CD4-positive, alpha-beta T cell treated with Interleukin-1 beta for 1 hour (primary cell): ENCODE measurements at regions not wholly inside any gene's neighbourhood (a gene's known extent, or its start where the extent isn't known, plus 50 kb on each side); places are given as distances from the start of the nearest gene placed in this dataset.

Experiments used
- DNase-seq, 2 donors: peaks; one replicate each; pipeline ENCODE4 v3.0.0-alpha.2; 2020 to 2022

DNA sequence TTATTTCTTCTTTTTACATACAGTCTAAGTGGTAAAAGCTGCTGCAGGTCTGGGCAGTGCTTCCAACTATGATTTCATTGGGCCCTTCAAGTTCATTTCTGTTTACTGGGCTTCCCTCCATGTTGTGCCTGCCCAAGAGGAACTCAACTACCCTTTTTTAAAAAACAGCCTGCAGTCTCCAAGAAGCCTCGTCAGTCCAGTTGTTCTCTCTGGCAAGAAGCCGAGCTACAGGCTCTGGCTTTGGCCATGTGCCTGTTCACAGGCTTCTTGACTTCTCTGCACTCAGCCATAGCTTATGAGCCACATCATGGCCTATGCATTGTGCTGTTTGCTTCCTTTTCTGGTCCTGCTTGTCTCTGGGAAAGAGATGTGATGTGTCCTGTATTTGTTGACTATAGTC lies 119.7 kb upstream of the PJA2 start:
- no peak for DNase-seq

DNA sequence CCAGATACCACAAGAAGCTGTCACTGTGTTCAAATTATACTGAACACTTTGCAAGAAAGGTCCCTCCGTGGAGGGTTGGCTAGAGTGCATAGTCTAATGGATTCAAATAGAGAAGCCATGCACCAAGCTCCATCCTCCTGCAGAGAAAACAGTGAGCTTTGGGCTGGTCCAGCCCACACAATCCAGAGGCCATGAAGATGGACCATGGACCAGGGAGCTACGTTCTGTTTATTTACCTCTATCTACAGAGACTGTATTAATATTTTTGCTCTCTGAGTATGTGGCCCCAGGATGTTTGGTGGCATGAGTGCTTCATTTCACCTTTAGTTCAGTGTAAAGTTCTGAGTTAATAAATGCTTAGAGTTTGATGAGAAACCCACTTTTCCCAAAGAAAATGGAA lies 114.8 kb upstream of the PJA2 start:
- DNase-seq: no peak

DNA sequence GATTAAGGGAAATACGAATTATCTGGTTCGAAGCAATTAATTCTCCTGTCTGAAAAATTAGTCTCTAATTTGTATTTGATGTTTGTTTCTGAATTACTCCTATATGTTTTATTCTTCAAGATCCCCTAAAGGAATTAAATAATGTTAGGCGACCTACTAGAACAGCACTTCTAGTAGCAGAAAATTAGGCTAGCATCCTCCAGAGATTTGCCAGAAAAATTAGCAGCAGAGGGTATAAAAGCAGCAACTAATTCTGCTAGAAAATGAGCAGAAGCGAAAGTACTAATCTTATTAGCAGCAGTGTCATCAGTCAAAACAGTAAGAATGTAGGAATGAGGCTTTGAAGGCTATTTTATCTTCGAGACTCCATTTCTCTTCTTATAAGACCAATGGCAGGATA lies 114.3 kb upstream of the PJA2 start:
- no peak for DNase-seq

DNA sequence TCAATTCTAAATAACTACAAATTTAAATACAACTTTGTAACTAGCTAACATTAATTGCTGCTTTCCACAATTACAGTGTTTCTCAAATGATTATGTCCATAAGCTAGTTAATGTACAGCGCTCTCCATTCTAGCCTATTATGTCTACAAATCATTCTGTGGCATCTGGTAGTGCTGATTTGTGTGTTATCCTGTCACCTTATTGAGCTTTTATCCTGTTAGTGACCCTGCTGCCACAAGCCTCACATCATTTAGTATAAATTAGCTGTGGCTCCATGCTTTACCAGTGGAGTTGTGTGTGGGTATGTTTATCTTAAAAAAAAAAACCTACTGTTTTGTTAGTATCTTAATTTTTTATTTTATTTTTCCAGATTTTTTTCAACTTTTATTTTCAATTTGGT lies 112.6 kb upstream of the PJA2 start:
- DNase-seq: no peak

DNA sequence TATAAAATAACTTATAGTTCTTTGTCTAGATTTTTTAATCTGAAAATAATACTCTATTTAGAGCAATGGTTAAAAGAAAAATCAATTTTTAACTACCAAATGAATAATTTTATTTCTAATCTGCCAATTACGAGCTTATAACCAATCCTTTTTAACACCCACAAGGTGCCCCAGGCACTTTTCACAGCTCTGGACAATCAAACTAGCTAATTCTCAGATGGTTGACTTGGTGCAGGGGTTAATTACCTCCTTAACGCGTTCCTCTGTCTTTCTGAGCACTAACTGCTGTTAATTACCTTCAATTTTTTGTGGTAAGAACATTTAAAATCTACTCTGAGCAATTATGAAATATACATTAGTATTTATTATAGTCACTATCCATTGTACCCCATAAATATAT lies 109.6 kb upstream of the PJA2 start:
- DNase-seq: no peak

DNA sequence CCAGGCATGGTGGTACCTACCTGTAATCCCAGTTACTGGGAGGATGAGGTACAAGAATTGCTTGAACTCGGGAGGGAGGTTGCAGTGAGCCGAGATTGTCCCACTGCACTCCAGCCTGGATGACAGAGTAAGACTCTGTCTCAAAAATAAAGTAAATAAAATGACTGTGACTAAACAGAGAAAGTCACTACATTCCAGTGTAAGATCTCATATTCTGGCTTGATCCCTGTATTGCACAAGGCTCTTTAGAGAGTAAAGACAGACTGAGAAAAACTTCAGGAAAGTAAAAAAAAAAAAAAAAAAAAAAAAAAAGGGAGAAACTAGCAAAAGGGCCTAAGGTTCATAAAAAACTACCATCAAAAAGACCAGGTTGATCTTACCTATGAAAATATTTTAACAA lies 106.6 kb upstream of the PJA2 start:
- DNase-seq: no peak

DNA sequence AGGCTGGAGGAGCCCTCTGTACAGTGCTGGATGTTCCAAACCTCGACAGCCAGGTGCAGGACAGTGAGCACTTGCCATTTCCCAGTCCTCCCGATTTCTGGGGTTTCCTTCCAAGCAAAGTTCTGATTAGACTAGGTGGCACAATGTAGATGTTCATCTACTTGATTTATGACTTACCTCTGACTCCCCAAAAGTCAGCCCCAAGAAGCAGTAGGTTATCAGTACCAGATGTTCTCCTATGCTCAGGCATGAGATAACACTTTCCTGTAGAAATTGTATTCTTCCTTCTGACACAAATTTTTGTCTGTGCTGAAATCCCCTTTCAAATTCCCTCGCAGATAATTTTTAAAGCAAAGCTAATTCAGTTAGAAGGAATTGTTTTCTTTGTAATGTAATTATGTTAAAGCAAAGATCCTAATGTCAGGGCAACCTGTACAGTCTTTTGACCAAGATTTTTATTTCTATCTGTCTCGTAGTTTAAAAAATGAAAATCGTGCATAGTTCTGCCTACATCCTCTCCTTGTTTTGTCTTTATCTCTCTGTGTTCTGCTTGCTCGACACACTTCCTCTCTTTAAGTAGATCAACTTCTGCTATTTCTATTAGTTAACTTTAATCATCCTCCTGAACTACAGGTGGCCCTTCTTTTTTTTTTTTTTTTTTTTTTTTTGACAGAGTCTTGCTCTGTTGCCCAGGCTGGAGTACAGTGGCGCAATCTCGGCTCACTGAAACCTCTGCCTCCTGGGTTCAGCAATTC lies 102.4 kb upstream of the PJA2 start:
- no peak for DNase-seq

DNA sequence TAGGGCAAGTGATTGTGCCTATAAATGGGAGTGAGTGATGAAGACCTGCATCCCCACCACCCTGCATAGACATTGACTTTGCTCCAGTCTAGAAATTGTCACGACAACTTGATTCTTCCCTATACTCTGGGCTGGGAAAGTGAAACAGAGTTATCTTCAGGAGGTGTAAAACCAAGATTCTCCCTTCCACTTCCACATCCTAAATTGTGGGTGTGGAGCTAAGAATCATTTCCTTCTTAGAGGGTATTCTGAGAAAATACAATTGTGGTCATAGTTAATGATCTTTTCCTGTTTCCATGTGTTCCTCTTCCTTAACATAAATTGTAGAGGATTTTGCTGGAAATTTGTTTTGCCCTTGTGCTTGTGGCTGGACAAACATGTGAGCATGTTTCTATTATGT lies 96.8 kb upstream of the PJA2 start:
- no peak for DNase-seq

DNA sequence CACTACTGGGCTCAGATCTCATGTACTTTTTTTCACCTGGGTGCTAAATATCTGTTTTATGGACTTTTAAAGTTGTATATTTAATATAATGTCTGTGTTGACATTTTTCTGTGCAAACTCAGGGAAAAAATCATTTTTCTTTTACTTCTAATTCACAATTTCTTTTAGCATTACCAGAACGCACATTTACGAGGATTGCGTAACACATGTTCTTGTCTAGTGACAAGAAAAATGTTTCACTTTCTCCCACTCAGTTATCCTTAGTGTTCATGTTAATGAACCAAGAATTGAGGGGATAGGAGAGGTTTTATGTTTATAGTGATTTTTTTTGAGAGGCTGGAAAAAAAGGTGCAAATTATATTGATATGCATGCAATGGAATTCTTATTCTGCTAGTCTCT lies 86.3 kb upstream of the PJA2 start:
- no peak for DNase-seq

DNA sequence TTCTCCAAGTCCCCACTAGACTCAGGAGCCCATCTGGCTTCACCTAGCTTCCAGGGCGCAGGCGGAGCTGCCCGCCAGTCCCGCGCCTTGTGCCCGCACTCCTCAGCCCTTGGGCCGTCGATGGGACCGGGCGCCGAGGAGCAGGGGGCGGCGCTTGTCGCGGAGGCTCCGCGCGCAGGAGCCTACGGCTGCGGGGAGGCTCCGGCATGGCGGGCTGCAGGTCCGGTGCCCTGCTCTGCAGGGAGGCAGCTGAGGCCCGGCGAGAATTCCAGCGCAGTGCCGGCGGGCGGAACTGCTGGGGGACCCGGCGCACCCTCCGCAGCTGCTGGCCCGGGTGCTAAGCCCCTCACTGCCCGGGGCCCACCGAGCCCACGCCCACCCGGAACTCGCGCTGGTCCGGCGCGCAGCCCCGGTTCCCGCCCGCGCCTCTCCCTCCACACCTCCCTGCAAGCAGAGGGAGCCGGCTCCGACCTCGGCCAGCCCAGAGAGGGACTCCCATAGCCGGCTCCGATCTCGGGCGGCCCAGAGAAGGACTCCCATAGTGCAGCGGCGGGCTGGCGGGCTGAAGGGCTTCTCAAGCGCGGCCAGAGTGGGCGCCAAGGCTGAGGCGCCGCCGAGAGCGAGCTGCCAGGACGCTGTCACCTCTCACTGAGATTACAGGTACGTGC lies 78.1 kb upstream of the PJA2 start:
- DNase-seq: no peak

DNA sequence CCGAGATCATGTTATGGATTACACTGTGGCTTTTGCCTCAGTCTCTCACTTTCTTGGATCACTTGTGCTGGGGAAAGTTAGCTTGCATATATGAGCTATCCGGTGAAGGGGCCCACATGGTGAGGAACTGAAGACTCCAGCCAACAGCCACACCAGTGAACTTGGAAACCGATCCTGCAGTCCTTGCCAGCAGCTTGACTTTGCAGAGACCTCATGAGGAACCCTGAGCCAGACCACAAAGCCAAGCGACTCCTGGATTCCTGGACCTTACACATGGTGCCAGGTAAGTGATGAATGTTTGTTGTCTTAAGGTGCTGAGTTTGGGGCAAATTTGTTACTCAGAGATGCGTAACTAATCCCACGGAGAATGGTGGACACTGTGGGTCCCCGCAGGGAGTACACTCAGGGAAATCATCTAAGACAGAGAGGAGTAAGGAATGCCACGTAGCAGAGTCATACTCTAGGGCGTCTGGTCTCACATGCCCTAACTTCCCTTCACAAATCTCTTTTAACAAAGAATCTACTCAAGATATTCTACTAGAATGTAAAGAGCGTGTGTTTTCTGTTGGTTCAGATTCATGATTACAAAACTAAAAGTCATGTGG lies 76.5 kb upstream of the PJA2 start:
- DNase-seq: no peak

DNA sequence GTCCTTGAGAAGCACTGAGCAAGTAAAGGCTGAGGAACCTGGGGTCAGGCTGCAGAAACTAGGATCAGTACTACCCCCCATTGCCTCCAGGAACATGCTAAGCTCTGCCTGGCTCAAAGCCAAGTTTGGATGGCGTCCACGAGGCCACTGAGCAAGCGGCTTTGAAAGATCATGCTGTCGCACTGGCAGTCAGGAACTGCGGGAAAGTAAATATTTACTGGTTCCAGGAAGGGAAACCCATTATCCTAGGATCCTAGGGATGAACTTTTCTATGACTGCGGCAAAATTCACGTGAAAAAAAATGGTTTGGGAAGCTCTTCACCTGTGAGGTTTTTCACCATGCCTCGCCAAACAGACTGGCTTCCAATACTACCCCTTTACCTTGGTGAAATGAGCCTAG lies 75.3 kb upstream of the PJA2 start:
- DNase-seq: no peak

DNA sequence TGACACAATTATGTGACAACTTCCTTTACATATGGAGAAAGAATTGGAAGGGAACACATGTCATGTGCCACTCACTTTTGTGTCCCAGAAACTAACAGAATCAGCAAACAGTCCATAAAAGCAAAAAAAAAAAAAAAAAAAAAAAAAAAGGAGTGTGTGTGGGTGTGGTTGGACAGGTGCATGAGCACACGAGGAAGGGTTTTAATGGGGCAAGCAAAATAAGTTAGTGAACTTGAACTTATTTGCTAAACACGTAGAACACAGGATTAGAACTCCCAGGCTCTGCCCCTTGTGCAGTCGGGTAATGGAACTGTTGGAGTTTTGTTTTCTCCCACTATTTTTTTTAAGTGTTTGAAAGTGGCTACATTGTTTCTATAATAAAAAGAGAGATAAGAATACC lies 74.8 kb upstream of the PJA2 start:
- DNase-seq: no peak

DNA sequence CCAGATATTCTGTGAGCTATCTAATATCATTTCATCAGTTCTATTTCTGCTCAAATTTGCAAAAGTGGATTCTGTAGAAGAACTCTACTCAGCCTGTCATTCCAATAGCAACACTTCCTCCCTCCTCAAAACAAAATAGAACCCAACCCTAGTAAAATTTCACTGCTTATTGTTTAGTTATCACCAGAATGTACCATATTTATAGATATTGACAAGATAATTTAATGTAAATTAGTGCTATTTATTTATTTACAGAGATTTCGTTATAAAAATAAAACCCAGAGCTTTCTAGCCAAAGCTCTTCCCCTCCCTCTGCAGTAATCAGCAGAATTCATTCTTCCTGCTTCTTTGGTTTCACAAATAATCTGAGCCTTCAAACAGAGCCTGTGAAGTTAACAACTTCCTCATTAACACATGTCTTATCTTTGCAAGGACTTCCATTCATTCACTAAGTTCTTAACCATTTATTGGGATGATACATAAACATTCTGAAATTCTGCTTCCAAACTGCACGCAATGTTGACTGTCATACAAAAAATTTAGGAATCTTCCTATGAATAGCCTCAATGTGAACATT lies 73.7 kb upstream of the PJA2 start:
- no peak for DNase-seq

DNA sequence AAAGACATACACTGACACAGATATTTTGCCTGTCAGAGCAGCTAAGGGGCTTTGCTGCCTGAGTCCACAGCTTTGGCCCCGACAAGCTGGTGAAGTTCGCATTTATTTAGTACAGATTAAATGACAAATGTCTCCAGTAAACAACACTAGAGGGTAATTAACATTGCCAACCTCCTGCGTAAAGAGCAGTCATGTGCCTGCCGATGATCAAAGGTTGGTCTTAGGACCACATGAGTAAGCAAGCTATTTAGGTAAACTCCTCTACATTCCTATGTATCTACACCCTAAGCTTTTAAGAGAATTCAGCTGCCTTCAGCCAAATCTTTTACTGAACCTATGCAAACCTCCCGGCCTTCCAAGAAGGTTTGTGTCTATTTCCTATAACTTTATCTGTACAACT lies 73.0 kb upstream of the PJA2 start:
- no peak for DNase-seq

DNA sequence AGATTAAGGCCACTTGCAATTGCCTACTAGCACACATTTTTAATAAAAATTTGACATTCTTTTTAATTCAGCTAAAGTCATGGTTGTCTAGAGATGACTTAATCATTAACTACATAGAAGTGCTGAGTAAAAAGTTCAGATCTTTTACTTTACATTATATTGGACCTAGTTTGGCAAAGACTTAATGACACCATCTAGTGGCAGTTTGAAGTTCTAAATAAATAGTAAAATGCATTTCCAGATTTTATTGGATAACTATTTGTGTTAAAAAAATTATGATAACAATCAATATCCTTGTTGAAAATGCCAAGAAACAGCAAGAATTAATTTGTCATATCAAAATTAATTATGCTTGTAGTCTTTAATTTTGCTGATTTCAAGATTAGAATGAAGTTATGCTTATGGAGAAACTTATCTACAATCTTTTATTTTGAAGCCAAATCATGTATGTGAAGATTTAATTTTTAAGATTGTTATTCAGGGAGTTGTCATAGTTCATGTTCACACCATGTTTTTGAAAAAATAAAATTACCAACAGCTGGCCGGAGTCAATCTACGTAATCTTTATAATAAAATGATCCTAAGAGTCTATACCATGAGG lies 69.6 kb upstream of the PJA2 start:
- DNase-seq: peak in 1 of 2 donors; percentile 14

DNA sequence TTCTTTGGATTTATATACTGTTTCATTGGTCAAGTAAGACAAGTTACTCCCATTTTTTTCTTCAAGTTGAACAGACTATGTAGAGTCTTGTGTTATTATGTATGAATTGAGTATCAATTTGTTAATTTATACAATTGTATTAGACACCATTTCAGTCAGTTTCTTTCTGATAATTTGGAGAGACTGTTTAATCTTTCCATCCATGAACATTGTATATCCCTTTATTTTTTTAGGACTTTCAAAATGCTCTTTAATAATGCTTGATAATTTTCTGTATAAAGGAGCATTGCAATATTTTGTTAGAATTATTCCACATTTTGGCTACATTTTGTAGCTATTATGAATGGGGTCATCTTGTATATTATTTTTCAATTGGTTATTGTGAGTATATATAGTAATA lies 69.1 kb upstream of the PJA2 start:
- DNase-seq: no peak

DNA sequence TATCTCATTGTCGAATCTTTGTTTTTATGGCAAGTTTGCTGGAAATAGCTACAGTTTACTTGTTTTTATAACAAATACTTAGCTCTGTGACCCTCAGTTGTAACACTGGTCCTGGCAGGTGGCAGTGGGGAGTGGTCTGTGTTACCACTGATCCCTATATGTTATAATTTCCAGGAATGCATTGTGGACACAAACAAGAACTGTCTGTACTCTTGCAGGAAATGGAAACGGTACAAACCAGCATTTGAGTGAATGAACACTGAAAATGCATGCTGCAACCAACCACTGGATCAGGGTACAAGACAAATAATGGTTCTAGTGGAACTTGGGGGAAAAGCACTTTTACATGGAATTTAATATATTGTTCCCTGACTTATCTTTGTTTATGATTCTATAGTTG lies 66.5 kb upstream of the PJA2 start:
- no peak for DNase-seq

DNA sequence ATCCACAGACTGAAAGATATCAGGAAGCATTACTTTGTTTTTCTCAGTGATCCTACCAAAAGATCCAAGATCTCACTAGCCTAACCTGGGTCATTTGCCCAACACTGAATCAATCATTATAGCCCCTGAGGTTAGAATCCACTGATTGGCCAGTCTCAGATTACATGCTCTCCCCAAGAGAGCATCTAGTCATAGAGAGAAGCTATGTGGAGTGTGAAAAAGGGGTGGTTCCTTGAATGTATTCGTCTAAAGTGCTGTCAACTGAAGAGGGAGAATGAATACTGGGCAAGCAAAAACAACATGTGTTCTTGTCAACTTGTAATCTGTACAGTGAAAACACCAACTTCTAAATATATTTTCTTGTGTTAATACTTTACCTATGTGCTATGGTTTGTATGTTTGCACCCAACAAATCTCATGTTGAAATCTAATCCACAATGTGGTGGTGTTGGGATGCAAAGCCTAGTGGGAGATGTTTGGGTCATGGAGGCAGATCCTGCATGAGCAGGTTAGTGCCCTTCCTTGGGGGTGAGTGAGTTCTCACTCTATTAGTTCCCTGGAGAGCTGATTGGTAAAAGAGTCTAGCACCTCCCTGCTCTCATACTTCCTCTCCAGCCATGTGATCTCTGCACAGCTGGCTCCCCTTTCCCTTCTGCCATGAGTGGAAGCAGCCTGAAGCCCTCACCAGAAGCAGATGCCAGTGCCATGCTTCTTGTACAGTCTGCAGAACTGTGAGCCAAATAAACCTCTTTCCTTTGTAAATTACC lies 60.3 kb upstream of the PJA2 start:
- no peak for DNase-seq

DNA sequence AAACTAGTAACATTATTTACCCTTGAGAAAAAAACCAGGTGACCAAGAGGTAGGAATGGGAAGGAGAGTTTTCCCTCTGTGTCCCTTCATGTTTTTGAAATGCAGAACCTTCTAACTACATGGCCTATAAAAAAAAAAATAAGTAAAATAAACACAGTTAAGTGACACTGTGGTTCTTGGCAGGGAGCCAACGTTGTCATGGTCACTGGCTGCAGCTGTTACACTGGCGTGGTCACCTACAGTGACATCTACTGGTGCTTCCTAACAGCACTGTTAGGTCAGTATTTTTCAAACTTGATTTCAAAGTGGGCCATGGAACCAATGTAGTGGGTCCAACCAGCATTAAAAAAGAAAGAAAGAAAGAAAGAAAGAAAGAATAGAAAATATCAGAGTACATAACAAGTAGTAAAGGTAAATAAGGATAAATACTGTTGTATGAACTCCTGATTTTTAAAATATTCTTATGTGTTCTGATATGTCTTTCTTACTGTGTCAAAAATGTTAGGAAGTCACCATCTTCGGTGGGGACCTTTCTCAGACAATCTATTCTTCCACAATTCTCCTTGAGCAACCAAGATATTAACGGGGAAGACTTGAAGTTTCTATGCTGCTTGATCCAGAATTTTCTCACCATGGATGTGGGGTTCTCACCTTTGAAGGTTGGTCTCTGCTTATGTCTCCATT lies 59.1 kb upstream of the PJA2 start:
- DNase-seq: peak; percentile 78 to 85

DNA sequence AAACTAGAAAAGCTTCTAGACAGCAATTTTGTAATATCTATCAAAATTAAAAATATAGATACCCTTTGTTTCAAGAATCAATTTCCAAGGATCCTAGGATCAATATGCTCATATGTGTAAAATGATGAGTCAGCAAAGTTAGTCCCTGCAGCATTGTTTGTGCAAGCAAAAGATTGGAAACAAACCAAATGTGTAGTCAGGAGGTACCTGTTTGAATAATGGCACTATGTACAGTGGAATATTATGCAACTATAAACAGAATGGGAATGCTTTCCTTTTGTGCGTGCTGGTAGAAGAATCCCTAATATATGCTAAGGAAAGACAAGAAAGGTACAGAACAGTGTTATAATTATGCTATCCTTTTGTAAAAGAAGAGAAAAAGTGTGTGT lies 58.5 kb upstream of the PJA2 start:
- DNase-seq: no peak

DNA sequence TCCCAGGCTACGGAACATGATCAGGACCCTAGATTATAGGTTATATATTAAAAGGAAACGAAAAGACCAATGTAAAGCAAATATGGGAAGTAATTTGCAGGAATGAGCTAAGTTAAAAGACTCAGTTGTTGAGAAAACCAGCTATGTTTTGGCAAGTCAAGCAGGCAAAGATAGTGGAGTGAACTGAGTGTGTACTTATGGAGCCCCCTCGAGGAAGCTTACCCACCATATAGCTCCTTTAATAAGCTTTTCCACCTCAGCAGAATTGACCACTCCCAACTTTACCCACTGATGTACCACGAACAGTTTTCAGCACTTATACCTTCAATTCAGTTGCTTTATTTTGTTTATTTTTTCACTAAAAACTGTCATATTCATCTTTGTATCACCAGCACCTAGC lies 57.3 kb upstream of the PJA2 start:
- DNase-seq: no peak
